HFF-Myc (cell line): ENCODE measurements at regions not wholly inside any gene's neighbourhood (a gene's known extent, or its start where the extent isn't known, plus 50 kb on each side); places are given as distances from the start of the nearest gene placed in this dataset.
A peak's percentile ranks its signal among the peaks of the same experiment; 100 is the strongest.

Experiments used
- DNase-seq: peaks from one replicate; pipeline ENCODE4 v3.0.0-alpha.2; 2011; ENCODE audit warnings: low read depth; ENCODE audit errors: extremely low read depth
- H3K4me3 ChIP-seq: replicated peaks from 2 replicates; pipeline ENCODE4 v1.5.1; 2011; ENCODE audit warnings: low read depth, mild to moderate bottlenecking, control low read depth, low read length
- CTCF ChIP-seq: IDR thresholded peaks from 2 replicates; pipeline ENCODE4 v1.5.1; 2012; ENCODE audit warnings: mild to moderate bottlenecking, low read depth, low read length, control low read depth; ENCODE audit errors: missing control alignments

GRCh38 chr6:82298012-82298411, 50.5 kb upstream of the IBTK start:
- no peak overlapping the region for H3K4me3 ChIP-seq

More at GRCh38 chr6:82298012-82298411, 50.5 kb upstream of the IBTK start:
- TF ChIP-seq CTCF = no peak
- DNase-seq = peak; percentile 10
